ENCODE measurements at regions not wholly inside any gene's neighbourhood (a gene's known extent, or its start where the extent isn't known, plus 50 kb on each side); places are given as distances from the start of the nearest gene placed in this dataset.

- no peaks in the 10 kb centered on the region for H3K36me3 Mint-ChIP-seq
- peaks cover 11% of the 10 kb centered on the region for H3K9me3 Mint-ChIP-seq
- DNase-seq (ENCODE audit: low spot score in 2 of 2) = no peak
- ATAC-seq (ENCODE audit: low read depth) = no peak
- H3K27ac Mint-ChIP-seq = no peak overlapping the region
- no peaks in the 10 kb centered on the region for H3K4me1 Mint-ChIP-seq
- H3K4me3 Mint-ChIP-seq = no peak overlapping the region
- no peaks in the 10 kb centered on the region for H3K27me3 Mint-ChIP-seq
Observed at GRCh38 chr16:65446427-65446826, 324.6 kb upstream of the CDH11 start.

- Mint-ChIP-seq H3K9me3 (peaks cover 11% of the 10 kb centered on the region), H3K4me1 (no peaks in the 10 kb centered on the region), H3K27me3 (no peaks in the 10 kb centered on the region), H3K27ac (no peak overlapping the region), H3K4me3 (no peak overlapping the region), H3K36me3 (no peaks in the 10 kb centered on the region)
- ATAC-seq (ENCODE audit: low read depth) (no peak), DNase-seq (ENCODE audit: low spot score in 2 of 2) (no peak)
Observed at GRCh38 chr16:65445313-65446260, 323.7 kb upstream of the CDH11 start.

- Mint-ChIP-seq H3K27me3 (no peaks in the 10 kb centered on the region), H3K27ac (no peak overlapping the region), H3K9me3 (peaks cover 6% of the 10 kb centered on the region), H3K4me3 (no peak overlapping the region), H3K4me1 (no peaks in the 10 kb centered on the region), H3K36me3 (no peaks in the 10 kb centered on the region)
- no peak for ATAC-seq (ENCODE audit: low read depth)
- no peak for DNase-seq (ENCODE audit: low spot score in 2 of 2)
Observed at GRCh38 chr16:65441501-65441900, 319.6 kb upstream of the CDH11 start.

GRCh38 chr16:65429504-65430181 is 307.8 kb upstream of the CDH11 start:
- no peak overlapping the region for H3K4me3 Mint-ChIP-seq
- ATAC-seq (ENCODE audit: low read depth) (no peak), DNase-seq (ENCODE audit: low spot score in 2 of 2) (no peak)
- H3K9me3 Mint-ChIP-seq = peaks cover 5% of the 10 kb centered on the region
- no peaks in the 10 kb centered on the region for H3K4me1 Mint-ChIP-seq
- no peaks in the 10 kb centered on the region for H3K36me3 Mint-ChIP-seq
- H3K27ac Mint-ChIP-seq = no peak overlapping the region
- no peaks in the 10 kb centered on the region for H3K27me3 Mint-ChIP-seq

GRCh38 chr16:65426484-65426883 is 304.6 kb upstream of the CDH11 start:
- H3K27me3 Mint-ChIP-seq = no peaks in the 10 kb centered on the region
- peaks cover 5% of the 10 kb centered on the region for H3K9me3 Mint-ChIP-seq
- no peak overlapping the region for H3K4me3 Mint-ChIP-seq

GRCh38 chr16:65422934-65423333 is 301.1 kb upstream of the CDH11 start:
- Mint-ChIP-seq H3K4me1 (no peaks in the 10 kb centered on the region), H3K27ac (no peak overlapping the region), H3K36me3 (no peaks in the 10 kb centered on the region), H3K4me3 (no peak overlapping the region), H3K9me3 (peaks cover 5% of the 10 kb centered on the region), H3K27me3 (no peaks in the 10 kb centered on the region)
- ATAC-seq (ENCODE audit: low read depth) (no peak), DNase-seq (ENCODE audit: low spot score in 2 of 2) (no peak)

More at GRCh38 chr16:65426484-65426883, 304.6 kb upstream of the CDH11 start:
- Mint-ChIP-seq H3K27ac (no peak overlapping the region), H3K36me3 (no peaks in the 10 kb centered on the region), H3K4me1 (no peaks in the 10 kb centered on the region)
- no peak for DNase-seq (ENCODE audit: low spot score in 2 of 2)
- ATAC-seq (ENCODE audit: low read depth) = no peak

- Mint-ChIP-seq H3K4me3 (no peak overlapping the region), H3K4me1 (no peaks in the 10 kb centered on the region), H3K27me3 (no peaks in the 10 kb centered on the region), H3K9me3 (peaks cover 3% of the 10 kb centered on the region), H3K27ac (no peak overlapping the region), H3K36me3 (no peaks in the 10 kb centered on the region)
- no peak for ATAC-seq (ENCODE audit: low read depth)
- no peak for DNase-seq (ENCODE audit: low spot score in 2 of 2)
Observed at GRCh38 chr16:65421596-65421995, 299.7 kb upstream of the CDH11 start.

- no peak overlapping the region for H3K27ac Mint-ChIP-seq
- DNase-seq (ENCODE audit: low spot score in 2 of 2) (no peak), ATAC-seq (ENCODE audit: low read depth) (no peak)
- no peaks in the 10 kb centered on the region for H3K36me3 Mint-ChIP-seq
- no peak overlapping the region for H3K4me3 Mint-ChIP-seq
- H3K27me3 Mint-ChIP-seq = no peaks in the 10 kb centered on the region
- H3K9me3 Mint-ChIP-seq = peaks cover 2% of the 10 kb centered on the region
- no peaks in the 10 kb centered on the region for H3K4me1 Mint-ChIP-seq
Observed at GRCh38 chr16:65418435-65418834, 296.6 kb upstream of the CDH11 start.

GRCh38 chr16:65415460-65415859 is 293.6 kb upstream of the CDH11 start:
- H3K4me1 Mint-ChIP-seq = no peaks in the 10 kb centered on the region
- DNase-seq (ENCODE audit: low spot score in 2 of 2) = no peak
- ATAC-seq (ENCODE audit: low read depth) = no peak
- H3K27me3 Mint-ChIP-seq = no peaks in the 10 kb centered on the region
- no peaks in the 10 kb centered on the region for H3K36me3 Mint-ChIP-seq
- H3K4me3 Mint-ChIP-seq = no peak overlapping the region
- H3K9me3 Mint-ChIP-seq = peaks cover 4% of the 10 kb centered on the region
- H3K27ac Mint-ChIP-seq = no peak overlapping the region

- no peak for ATAC-seq (ENCODE audit: low read depth)
- Mint-ChIP-seq H3K9me3 (peaks cover 3% of the 10 kb centered on the region), H3K4me3 (no peak overlapping the region), H3K36me3 (no peaks in the 10 kb centered on the region), H3K27ac (no peak overlapping the region), H3K27me3 (no peaks in the 10 kb centered on the region), H3K4me1 (no peaks in the 10 kb centered on the region)
- no peak for DNase-seq (ENCODE audit: low spot score in 2 of 2)
Observed at GRCh38 chr16:65414284-65414984, 292.6 kb upstream of the CDH11 start.

- Mint-ChIP-seq H3K9me3 (peaks cover 3% of the 10 kb centered on the region), H3K27me3 (no peaks in the 10 kb centered on the region), H3K27ac (no peak overlapping the region), H3K4me3 (no peak overlapping the region), H3K36me3 (no peaks in the 10 kb centered on the region), H3K4me1 (no peaks in the 10 kb centered on the region)
- ATAC-seq (ENCODE audit: low read depth) (no peak), DNase-seq (ENCODE audit: low spot score in 2 of 2) (no peak)
Observed at GRCh38 chr16:65413861-65414260, 292.0 kb upstream of the CDH11 start.

- Mint-ChIP-seq H3K36me3 (no peaks in the 10 kb centered on the region), H3K4me3 (no peak overlapping the region), H3K27me3 (no peaks in the 10 kb centered on the region), H3K4me1 (no peaks in the 10 kb centered on the region), H3K27ac (no peak overlapping the region), H3K9me3 (peaks cover 3% of the 10 kb centered on the region)
- ATAC-seq (ENCODE audit: low read depth) (no peak), DNase-seq (ENCODE audit: low spot score in 2 of 2) (no peak)
Observed at GRCh38 chr16:65410801-65411200, 288.9 kb upstream of the CDH11 start.

- H3K36me3 Mint-ChIP-seq = no peaks in the 10 kb centered on the region
- no peaks in the 10 kb centered on the region for H3K27me3 Mint-ChIP-seq
- no peaks in the 10 kb centered on the region for H3K4me1 Mint-ChIP-seq
- ATAC-seq (ENCODE audit: low read depth) = no peak
- no peak for DNase-seq (ENCODE audit: low spot score in 2 of 2)
- H3K4me3 Mint-ChIP-seq = no peak overlapping the region
- no peak overlapping the region for H3K27ac Mint-ChIP-seq
- peaks cover 3% of the 10 kb centered on the region for H3K9me3 Mint-ChIP-seq
Observed at GRCh38 chr16:65409510-65409909, 287.6 kb upstream of the CDH11 start.

GRCh38 chr16:65406933-65407332 is 285.1 kb upstream of the CDH11 start:
- H3K27ac Mint-ChIP-seq = no peak overlapping the region
- no peak overlapping the region for H3K4me3 Mint-ChIP-seq
- ATAC-seq (ENCODE audit: low read depth) (no peak), DNase-seq (ENCODE audit: low spot score in 2 of 2) (no peak)
- no peaks in the 10 kb centered on the region for H3K27me3 Mint-ChIP-seq
- no peaks in the 10 kb centered on the region for H3K4me1 Mint-ChIP-seq
- no peaks in the 10 kb centered on the region for H3K36me3 Mint-ChIP-seq
- H3K9me3 Mint-ChIP-seq = peaks cover 3% of the 10 kb centered on the region
